Stimulated activated CD8-positive, alpha-beta memory T cell treated with anti-CD3 and anti-CD28 coated beads, Interleukin-4, amount 100 ng/mL, for 24 hours (primary cell): ENCODE measurements at regions not wholly inside any gene's neighbourhood (a gene's known extent, or its start where the extent isn't known, plus 50 kb on each side); places are given as distances from the start of the nearest gene placed in this dataset.

ENCODE experiments used
- DNase-seq: peaks from one replicate; pipeline ENCODE4 v3.0.0-alpha.2; 2020; ENCODE audit warnings: low read depth

GRCh38 chr9:107750741-107751566 is 261.4 kb upstream of the KLF4 start:
- DNase-seq = no peak

GRCh38 chr9:107749787-107750444 is 260.3 kb upstream of the KLF4 start:
- no peak for DNase-seq

- no peak for DNase-seq
These were observed 255.3 kb upstream of the KLF4 start for GRCh38 chr9:107744873-107745272.

GRCh38 chr9:107742531-107743309 is 253.2 kb upstream of the KLF4 start:
- DNase-seq = no peak

GRCh38 chr9:107740088-107740980 is 250.8 kb upstream of the KLF4 start:
- DNase-seq = no peak

- no peak for DNase-seq
These were observed 250.1 kb upstream of the KLF4 start for GRCh38 chr9:107739601-107740082.

- DNase-seq = no peak
These were observed 249.2 kb upstream of the KLF4 start for GRCh38 chr9:107738789-107739188.

- no peak for DNase-seq
These were observed 248.6 kb upstream of the KLF4 start for GRCh38 chr9:107737987-107738743.

GRCh38 chr9:107737610-107737986 is 248.0 kb upstream of the KLF4 start:
- no peak for DNase-seq

GRCh38 chr9:107735821-107736220 is 246.3 kb upstream of the KLF4 start:
- DNase-seq = no peak

GRCh38 chr9:107734256-107735013 is 244.9 kb upstream of the KLF4 start:
- no peak for DNase-seq

GRCh38 chr9:107733523-107733894 is 243.9 kb upstream of the KLF4 start:
- no peak for DNase-seq

GRCh38 chr9:107732781-107733522 is 243.4 kb upstream of the KLF4 start:
- no peak for DNase-seq

GRCh38 chr9:107731115-107731762 is 241.7 kb upstream of the KLF4 start:
- no peak for DNase-seq

GRCh38 chr9:107730666-107731065 is 241.1 kb upstream of the KLF4 start:
- DNase-seq = no peak

GRCh38 chr9:107727086-107727780 is 237.7 kb upstream of the KLF4 start:
- DNase-seq = no peak

GRCh38 chr9:107723015-107723414 is 233.4 kb upstream of the KLF4 start:
- DNase-seq = no peak

GRCh38 chr9:107721705-107722245 is 232.2 kb upstream of the KLF4 start:
- DNase-seq = no peak
